GM21825 (cell line): ENCODE measurements at regions not wholly inside any gene's neighbourhood (a gene's known extent, or its start where the extent isn't known, plus 50 kb on each side); places are given as distances from the start of the nearest gene placed in this dataset.
"Not testable (repeated sequence)": the region's sequence is repeated elsewhere in the genome, so short reads cannot be mapped to it uniquely, and the experiment has no call there.

Source experiments
- ATAC-seq: cut with Tn5 transposase; IDR thresholded peaks from one replicate; pipeline ENCODE4 v1.9.1; 2021; ENCODE audit warnings: mild to moderate bottlenecking, moderate library complexity; ENCODE audit not compliant: unreplicated experiment

DNA sequence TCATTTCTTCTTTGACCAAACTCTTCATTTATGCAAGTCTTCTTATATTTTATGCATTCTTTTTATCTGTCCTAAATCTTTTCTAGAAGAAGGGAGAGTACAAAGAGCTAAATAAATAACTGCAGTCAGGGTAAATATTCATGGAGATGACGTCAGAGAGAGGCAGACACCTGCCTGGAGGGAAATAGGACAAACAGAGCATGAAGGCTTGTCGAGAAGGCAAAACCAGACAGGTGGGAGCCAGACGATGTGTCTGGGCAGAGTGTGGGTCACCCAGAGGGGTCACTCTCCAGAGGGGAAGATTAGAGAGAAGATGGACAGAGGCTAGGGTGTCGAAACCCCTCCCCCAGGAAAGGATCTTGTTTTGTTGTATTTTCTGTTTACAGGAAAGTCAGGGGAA is 78.3 kb upstream of the RPL38 start:
- ATAC-seq, result no peak

DNA sequence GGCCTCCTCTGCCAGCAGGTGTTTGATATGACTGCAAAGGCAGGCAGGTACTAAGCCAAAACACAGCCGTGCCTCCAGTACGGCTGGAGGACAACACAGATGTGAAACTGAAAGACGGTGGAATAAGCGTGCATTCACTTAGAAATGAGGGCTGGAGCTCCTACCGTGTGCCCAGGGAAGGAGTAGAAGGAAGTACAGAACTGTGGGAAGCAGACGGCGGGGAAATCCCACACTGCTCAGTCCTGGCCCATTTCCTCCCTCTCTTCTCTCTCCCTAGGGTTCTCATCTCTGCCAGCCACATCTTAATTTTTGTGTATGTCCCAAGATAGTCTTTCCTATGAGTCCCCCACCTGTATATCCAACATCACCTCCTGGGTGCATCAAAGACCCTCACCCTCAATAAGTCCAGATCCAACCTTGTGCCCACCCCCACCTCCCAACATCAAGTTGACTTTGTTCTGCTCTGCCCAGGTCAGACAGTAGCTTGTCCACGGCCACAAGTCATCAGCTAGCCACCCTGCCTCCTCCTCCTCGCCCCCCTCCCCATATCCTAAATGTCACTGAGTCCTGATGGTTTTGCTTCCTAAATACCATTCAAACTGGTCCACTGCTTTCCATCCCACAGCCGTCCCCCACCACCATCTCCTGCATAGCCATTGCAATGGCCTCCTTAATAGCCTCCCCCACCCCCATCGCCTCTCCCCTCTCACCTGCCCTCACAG is 77.1 kb upstream of the RPL38 start:
- no peak for ATAC-seq

DNA sequence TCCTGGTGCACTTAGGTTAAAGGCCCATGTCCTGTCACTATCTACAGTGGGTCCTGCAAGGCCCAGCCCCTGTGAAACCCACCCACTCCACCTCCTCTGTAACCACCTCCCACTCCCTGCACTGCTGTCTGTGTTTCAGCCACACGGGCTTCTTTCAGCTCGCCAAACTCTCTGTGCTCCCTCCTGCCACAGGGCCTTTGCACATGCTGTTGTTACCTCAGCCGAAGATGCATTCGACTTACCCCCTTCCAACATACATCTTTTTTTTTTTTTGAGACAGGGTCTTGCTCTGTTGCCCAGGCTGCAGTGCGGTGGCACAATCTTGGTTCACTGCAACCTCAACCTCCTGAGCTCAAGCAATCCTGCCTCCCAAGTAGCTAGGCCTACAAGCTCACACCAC is 76.5 kb upstream of the RPL38 start:
- ATAC-seq, result no peak

DNA sequence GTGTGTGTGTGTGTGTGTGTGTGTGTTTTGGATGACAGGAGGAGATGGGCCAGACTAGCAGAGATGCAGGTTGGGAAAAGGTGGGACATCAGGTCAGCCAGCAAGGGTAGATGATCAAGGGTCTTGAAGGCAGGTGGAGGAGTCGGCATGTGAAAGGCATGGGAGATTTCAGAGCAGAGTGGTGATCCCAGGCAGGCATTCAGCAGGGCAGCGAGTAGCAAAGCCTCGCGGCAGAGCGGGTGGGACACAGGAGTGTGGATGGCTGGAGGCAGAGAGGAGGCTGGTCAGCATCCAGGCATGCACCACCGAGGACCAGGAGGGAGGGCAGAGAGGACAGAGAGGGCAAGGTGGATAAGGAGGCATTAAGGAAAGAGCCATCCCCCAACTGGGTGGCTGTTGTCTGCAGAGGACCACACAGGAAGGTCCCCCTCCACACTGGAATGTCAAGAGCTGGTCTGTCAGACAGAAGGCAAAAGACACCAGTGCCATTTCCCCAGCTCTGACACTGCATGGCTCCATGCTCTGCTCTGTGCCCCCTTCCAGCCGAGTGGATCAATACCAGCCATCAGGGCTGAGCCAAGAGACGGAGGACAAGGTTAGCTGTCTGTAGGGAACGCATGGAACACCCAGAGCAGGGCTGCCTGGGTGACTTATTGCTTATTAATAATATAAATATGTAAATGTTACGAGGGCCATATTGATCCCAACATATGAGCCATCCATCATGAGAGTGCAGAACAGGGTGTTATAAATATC is 74.8 kb upstream of the RPL38 start:
- no peak for ATAC-seq

DNA sequence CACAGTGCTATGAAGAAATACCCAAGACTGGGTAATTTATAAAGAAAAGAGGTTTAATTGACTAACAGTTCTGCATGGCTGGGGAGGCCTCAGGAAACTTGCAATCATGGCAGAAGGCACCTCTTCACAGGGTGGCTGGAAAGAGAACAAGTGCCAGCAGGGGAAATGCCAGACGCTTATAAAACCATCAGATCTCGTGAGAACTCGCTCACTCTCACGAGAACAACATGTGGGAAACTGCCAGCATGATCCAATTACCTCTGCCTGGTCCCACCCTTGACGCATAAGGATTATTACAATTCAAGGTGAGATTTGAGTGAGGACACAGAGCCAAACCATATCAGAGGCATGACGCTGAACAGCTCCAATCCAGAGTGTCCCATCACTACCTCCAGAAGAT is 73.7 kb upstream of the RPL38 start:
- ATAC-seq, result not testable (repeated sequence)

DNA sequence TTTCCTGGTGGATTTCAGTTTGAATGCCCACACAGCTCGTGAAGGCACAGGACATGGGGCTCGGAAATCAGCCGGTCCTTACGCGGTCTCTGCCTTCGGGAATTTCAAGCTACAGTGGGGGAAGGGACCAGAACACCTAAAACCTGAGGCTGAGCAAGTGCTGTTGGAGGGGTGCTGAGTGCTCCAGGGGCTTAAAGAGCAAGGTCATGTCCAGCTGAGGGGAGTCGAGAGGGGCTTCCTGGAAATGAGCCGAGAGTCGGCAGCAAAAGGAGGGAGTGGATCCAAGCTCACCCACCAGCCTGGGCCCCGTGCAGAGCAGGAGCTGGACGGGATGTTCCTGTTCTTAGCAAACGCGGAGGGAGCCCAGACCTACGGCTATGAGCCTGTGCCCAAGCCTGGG is 73.2 kb upstream of the RPL38 start:
- ATAC-seq, result no peak

DNA sequence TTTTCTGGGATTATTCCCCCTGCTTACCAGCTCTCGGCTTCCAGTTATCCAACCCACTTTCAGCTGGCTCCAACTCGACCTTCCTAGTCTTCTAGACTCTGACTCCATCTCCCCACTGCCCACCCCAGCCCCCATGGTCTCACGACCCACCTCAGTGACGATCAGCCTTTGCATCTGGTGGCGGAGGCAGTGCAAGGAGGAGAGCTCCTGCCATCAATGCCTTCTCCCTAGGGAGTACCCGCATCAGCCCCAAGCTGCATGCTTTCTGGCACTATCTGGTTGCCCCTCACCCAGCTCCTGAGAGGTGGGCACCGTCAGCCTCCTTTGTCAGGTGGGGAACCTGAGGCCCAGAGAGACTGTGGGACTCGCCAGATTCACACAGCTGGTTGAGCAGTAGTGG is 72.6 kb upstream of the RPL38 start:
- ATAC-seq, result no peak

DNA sequence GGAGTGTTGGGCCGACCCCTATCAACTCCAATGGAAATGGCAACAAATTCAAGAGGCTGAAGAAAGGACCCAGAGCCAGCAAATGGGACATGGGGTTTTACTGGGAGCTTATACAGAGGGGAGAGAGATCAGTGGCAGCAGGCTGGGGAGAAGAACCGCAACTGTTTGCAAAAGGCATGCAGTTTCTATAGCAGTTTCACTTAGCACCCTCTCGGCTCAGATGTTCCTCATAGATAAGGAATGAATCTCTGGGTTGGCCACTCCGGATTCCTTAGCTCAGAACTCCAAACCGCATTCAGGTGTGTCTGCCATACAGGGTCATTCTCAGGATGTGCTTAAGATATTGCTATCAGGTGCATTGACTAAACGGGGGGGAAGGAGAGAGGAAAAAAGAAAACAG is 71.1 kb upstream of the RPL38 start:
- ATAC-seq, result no peak

DNA sequence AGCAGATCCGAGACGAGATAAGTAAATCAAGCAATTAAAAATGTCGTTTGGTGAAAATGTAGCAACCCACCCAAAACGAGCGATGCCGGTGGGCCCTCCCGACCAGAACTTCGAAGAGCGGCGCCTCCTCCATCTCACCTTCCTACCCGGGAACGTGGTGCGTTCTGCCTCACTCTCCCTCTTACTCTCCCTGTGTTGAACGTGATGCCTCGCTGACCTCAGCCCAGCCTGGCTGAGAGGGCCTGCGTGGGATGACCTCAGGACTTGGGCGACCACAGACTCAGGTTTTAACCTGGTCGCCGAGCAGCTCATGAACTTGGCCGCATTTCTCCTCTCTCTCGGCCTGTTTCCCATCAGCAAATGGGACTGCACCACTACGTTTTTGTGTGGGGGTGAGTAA is 69.7 kb upstream of the RPL38 start:
- no peak for ATAC-seq

DNA sequence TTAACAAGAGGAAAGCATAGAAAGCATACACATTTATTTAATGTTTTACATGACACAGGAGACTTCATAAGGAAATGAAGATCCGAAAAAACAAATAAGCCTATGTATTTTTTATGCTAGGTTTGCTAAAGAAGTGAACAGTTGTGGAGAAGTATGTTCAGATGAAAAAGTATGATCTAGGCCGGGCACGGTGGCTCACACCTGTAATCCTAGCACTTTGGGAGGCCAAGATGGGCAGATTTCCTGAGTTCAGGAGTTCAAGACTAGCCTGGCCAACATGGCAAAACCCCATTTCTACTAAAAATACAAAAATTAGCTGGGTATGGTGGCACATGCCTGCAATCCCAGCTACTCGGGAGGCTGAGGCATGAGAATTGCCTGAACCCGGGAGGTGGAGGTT is 69.2 kb upstream of the RPL38 start:
- not testable (repeated sequence) for ATAC-seq

DNA sequence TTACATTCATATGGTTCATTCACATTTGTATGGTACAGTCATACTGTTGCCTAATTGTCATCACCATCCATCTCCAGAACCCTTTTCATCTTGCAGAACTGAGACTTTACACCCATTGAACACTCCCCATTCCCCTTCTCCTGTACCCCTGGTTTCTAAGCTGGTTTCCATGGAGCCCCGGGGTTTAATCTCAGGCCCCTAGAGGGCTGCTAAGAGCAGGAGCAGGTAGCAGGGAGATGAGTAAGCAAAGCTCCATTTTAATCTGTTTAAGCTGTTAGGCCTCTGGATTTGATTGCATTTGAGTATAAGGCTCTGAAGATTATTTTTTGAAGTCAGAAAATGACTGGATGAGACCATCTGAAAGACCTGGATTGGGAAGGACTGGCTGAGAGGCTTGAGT is 68.5 kb upstream of the RPL38 start:
- no peak for ATAC-seq

DNA sequence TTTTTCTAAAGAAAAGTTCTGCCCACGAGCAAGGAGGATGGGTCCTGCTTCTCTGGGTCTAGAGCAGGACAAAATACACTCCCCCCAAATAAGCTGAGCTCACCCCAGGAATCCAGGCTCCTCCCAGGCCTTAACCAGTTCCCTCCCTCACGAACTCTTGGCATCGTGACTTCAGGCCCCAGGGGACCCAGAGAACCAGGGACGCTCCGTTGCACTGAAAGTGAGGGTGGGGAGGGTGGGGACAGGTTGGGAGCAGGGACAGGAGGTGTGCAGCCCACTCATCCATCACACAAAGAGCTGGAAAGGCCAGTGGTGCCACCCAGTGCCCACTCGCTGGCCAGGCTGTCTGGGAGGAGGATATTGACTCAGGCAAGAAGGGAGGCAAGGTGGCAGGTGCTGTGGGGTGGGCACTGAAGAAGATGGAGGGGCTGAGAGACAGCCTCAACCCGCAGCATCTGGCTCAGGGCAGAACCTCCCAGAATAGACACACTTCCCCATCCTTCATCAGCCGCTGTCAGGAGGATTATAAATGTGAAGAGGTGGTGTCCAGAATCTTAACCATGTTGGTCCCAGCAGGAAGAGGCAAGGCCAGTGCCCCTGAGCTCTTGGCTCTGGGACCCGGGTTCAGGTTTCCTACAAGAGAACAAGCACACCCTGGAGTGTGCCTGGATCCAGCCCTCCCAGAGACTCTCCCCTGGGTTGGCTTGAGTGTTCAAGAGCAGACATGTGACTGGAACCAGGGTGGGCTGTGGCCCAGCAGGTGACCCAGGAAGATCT is 67.9 kb upstream of the RPL38 start:
- no peak for ATAC-seq

DNA sequence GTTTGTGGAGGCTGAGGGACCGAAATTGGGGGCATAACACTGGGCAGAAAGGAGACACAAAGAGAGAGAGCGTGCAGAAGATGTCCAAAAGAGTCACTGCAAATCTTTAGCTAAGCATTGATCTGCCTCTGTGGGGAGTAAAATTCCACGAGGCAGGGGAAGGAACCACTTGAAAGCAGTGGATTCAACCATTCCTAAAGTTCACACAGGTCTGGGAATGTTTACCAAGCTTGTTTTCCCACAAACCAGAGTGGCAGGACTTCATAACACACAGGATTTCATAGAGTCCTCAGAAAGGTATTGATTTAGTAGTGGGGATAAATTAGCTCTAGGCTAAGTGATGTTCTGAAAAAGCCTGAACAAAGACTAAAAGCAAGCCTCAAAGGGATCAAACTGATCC is 66.1 kb upstream of the RPL38 start:
- no peak for ATAC-seq

DNA sequence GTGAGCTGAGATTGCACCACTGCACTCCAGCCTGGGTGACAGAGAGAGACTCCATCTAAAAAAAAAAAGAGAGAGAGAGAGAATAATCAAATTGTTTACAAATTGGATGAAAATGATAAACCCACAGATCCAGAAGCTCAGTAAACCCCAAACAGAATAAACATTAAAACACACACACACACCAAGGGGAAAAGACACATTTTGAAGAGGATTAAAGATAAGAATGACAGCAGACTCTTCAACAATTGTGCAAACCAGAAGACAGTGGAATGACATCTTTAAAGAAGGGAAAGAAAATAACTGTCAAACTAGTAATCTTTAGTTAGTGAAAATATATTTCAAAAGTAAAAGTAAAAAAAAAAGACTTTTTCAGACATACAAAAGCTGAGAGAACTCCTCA is 64.4 kb upstream of the RPL38 start:
- no peak for ATAC-seq

DNA sequence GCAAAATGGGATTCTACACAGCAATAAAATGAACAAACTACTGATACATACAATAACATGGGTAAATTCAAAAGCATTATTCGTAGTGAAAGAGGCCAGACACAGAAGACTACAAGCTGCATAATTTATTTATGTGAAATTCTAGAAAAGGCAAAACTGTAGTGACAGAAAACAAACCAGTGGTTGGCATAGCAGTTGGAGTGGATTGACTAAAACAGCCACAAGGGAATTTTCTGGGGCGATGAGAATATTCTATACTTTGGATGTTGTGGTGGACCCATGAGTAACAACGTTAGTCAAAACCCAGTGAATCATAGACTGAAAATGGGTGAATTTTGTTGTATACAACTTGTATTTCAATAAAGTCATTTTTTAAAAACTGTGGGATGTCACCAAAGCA is 63.2 kb upstream of the RPL38 start:
- no peak for ATAC-seq

DNA sequence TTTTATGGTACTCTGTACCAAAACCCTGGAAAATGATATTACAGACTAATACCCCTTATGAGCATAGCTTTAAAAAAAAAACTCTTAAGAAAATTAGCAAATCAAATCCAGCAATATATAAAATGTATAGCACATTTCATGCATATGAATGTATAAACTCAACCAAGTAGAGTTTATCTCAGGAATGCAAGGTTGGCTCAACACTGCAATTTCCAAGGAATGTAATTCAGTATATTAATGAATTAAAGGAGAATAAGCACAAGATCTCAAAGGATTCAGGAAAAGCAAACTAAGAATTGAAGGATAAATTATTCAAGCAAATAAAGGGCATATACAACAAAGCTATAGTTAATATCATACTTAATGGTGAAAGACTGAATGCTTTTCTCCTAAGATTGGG is 61.9 kb upstream of the RPL38 start:
- no peak for ATAC-seq

DNA sequence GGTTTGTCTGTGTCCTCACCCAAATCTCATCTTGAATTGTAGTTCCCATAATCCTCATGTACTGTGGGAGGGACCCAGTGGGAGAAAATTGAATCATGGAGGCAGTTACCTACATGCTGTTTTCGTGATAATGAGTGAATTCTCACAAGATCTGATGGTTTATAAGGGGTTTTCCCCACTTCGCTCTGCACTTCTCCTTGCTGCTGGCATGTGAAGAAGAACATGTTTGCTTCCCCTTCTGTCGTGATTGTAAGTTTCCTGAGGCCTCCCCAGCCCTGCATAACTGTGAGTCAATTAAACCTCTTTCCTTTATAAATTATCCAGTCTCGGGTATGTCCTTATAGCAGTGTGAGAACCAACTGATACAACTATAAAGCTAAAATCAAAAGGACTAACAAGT is 60.2 kb upstream of the RPL38 start:
- ATAC-seq, result not testable (repeated sequence)

DNA sequence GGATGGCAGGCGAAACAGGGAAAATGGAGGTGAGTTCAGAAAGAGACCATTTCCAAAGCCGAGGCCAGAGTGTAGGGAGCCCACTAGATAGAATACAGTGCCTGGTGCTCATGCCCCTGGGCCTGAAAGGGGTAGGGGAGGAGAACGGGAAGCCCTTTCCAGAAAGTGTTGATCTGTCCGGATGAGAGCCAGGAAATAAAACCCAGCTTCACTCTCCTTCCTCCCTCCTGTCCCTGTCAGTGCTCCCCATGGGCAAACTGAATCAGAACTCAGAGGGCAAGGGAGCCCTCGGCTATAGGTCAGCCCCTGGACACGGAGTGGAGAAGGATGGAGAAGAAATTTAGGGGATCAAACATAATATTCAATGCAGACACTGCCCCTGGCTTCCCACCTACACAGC is 57.7 kb upstream of the RPL38 start:
- ATAC-seq, result no peak

DNA sequence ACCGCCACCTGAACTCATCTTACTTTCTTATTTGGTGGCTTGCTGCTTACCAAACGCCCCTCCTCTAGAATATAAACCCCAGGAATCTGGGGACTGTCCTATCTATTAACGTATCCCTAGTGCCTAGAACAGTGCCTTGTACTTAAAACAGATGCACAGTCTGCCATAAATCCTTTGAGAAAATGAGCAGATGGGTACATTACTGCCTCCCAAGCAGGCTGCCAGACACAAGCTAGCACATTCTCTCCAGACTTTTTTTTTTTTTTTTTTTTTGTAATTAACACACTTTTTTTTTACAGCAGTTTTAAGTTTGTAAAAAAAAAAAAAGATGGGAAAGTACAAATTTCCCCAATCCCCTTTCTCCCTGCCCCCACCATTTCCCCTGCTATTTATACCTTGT is 57.3 kb upstream of the RPL38 start:
- no peak for ATAC-seq

DNA sequence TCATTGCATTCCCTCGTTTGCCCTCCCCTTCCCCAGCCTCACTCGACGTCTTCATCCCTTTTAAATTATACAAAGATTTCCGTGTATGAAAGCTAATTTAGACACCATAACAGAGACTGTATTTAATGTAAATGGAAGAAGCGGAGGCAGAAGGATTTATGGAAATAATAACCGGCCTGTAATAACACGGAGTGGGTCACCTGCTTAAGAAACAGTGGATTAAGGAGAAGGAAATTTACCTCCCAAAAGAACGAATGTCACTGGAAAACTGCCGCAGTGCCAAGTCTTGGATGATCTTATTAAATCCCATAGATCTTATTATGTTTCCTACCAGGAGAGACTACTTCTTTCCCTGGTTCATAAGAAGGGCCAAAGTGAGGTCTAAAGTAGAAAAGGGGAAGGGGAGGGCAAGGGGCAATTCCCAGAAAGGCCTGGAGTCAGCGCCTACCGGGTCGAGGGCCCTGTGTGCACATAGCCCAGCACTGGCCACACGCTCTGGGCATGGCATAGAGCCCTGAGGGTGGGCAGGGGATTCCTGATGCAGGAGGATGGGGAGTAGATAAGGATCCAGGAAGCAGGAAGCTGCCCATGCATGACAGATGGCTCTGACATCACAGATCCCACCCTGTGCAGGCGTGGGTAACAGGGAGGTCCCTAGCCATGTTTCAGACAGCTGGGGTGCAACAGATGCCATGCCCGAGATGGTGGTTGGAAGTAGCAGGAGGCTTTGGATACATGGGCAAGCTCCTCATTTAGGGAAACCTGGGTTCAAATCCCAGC is 56.2 kb upstream of the RPL38 start:
- no peak for ATAC-seq

DNA sequence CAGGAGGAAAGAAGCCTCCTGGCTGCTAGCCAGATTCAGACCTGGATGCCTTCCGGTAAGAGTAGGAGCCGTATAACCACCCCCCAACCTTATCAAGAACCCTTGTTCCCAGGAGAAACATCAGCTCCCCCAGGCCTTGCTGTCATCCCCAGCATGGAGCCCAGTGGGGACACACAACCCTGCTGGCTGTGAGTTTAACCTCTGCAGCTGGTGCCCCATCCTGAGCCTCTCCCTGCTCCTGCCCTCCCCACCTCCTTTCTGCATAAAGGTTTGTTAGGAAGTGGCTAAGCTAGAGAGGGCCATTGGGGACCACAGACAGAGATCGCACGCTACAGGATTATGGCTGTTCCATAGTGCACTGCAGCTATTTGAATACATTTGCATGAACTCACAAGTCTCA is 55.5 kb upstream of the RPL38 start:
- ATAC-seq, result no peak
